A549 (cell line): ENCODE measurements at regions not wholly inside any gene's neighbourhood (a gene's known extent, or its start where the extent isn't known, plus 50 kb on each side); places are given as distances from the start of the nearest gene placed in this dataset.

Source experiments
- BCL3 ChIP-seq: fragments of >200 bp; sonication (Bioruptor Twin); formaldehyde crosslinking; IDR thresholded peaks from 3 replicates; pipeline ENCODE4 v1.6.1; 2016
- EHMT2 ChIP-seq: fragments of 200-600 bp; sonication (generic); IDR thresholded peaks from 2 replicates; pipeline ENCODE4 v1.6.1; 2016; ENCODE audit warnings: antibody characterized with exemption, low read depth, mild to moderate bottlenecking, moderate library complexity
- JUN ChIP-seq, 2 experiments: fragments of >200 bp; sonication (Bioruptor Twin); formaldehyde crosslinking; IDR thresholded peaks; 2 replicates in 1 of 2; 3 replicates in 1 of 2; pipeline ENCODE4 v1.6.1; 2016 to 2017
- POLR2A ChIP-seq: IDR thresholded peaks from 2 replicates; pipeline ENCODE4 v1.6.1; 2012; ENCODE audit warnings: mild to moderate bottlenecking, low read length
- RCOR1 ChIP-seq: fragments of 150-350 bp; IDR thresholded peaks from 2 replicates; pipeline ENCODE4 v1.6.1; 2014; ENCODE audit warnings: antibody characterized with exemption, low read length, low read depth
- RFX5 ChIP-seq: fragments of 450-650 bp; IDR thresholded peaks from 2 replicates; pipeline ENCODE4 v1.7.1; 2014; ENCODE audit warnings: antibody characterized with exemption, mild to moderate bottlenecking, moderate library complexity
- TF ChIP-seq, protein P1 (sequence below): fragments of >200 bp; sonication (Bioruptor Twin); formaldehyde crosslinking; IDR thresholded peaks from 3 replicates; pipeline ENCODE4 v1.5.1; 2016

- TF ChIP-seq RFX5 (no peak), BCL3 (no peak), EHMT2 (no peak), RCOR1 (no peak), JUN (IDR thresholded peaks at IDR 0.05) (no peak), POLR2A (no peak)
- TF ChIP-seq, protein P1, sequence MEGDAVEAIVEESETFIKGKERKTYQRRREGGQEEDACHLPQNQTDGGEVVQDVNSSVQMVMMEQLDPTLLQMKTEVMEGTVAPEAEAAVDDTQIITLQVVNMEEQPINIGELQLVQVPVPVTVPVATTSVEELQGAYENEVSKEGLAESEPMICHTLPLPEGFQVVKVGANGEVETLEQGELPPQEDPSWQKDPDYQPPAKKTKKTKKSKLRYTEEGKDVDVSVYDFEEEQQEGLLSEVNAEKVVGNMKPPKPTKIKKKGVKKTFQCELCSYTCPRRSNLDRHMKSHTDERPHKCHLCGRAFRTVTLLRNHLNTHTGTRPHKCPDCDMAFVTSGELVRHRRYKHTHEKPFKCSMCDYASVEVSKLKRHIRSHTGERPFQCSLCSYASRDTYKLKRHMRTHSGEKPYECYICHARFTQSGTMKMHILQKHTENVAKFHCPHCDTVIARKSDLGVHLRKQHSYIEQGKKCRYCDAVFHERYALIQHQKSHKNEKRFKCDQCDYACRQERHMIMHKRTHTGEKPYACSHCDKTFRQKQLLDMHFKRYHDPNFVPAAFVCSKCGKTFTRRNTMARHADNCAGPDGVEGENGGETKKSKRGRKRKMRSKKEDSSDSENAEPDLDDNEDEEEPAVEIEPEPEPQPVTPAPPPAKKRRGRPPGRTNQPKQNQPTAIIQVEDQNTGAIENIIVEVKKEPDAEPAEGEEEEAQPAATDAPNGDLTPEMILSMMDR = no peak
Measured at GRCh38 chr4:161133586-161134276, 1030.1 kb downstream of the FSTL5 start.
